ENCODE measurements at regions not wholly inside any gene's neighbourhood (a gene's known extent, or its start where the extent isn't known, plus 50 kb on each side); places are given as distances from the start of the nearest gene placed in this dataset.

DNA sequence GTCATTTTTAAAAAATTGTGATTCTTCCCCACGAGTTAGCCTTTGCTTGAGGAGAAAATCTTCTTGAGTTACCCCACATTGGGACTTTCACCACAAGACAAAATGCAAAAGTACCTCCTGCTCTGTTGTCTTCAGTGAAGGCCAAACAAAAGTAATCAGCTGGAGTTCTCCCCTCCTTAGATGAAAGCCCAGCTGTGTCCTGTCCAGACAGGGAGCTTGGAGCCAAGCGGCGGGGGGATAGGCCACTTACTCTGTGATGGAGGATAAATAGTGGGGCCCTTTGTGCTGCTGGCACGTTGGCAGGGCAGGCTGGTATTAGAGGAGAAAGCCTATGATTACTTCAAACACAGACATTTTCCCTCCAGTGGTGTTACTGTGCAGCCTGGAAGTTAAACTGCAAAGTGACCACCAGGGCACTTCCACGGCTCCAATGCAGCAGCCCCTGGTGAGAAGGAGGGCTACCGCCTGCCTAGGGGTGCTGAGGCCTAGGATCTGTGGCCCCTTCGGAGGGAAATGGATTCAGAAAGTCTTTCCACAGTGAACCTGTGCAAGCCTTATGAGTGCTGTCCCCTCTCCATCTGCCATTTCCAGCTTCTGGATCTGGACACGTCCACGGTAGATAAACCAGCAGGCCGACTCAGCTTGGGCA lies 155.0 kb downstream of the TMEM167A start:
- CTCF ChIA-PET (ENCODE audit: low intra/inter-chr PET ratio, low total read pairs), result no interaction called here
- 43% methylated on average over 10 of the region's 10 CpGs for WGBS (ENCODE audit: low lambda C conversion rate)
- Histone ChIP-seq H3K9ac (ENCODE audit: insufficient read depth, low read depth, low read length) (no peak overlapping the region), H3K27me3 (ENCODE audit: control insufficient read depth in 1 of 2, insufficient read depth in 2 of 2, low read length in 2 of 2) (peaks cover 0 to 2% of the 10 kb centered on the region in 2 experiments; a peak in 2 of 5 replicates), H2AFZ (ENCODE audit: low read length) (no peak overlapping the region), H4K20me1 (ENCODE audit: insufficient read depth, low read length) (no peaks in the 10 kb centered on the region), H3K9me3 (ENCODE audit: low read length) (no peaks in the 10 kb centered on the region), H3K79me2 (ENCODE audit: insufficient read depth, low read length) (no peaks in the 10 kb centered on the region), H3K36me3 (replicated peaks in 1 of 2; ENCODE audit: control insufficient read depth in 1 of 2, insufficient read depth in 2 of 2, low read length in 2 of 2) (no peaks in the 10 kb centered on the region), H3K4me3 (replicated peaks in 1 of 3; ENCODE audit: insufficient read depth in 1 of 3, low read depth in 2 of 3, low read length in 3 of 3) (no peak overlapping the region), H3K4me1 (ENCODE audit: insufficient read depth, low read length) (peaks cover 16% of the 10 kb centered on the region), H3K4me2 (ENCODE audit: low read depth, low read length) (no peak overlapping the region), H3K27ac (ENCODE audit: extremely low read length, insufficient read depth, low read length) (no peak overlapping the region)
- intact Hi-C loops (cut with micrococcal nuclease; ENCODE audit: unreplicated experiment) (no loop called here), in situ Hi-C loops (cut with HindIII; ENCODE audit: extremely low pct_ligation_motif_present, low pct_unique_long_range_greater_than_20kb) (no loop called here)
- no peak for FAIRE-seq
- DNase-seq (ENCODE audit: low spot score), result no peak
- peak; percentile 66 for ATAC-seq
- POLR2A ChIA-PET, result no interaction called here
- BruUV-seq (replicated peaks), result no TSS peak
- TF ChIP-seq ZSCAN20 (CRISPR knock-in tag; IDR thresholded peaks at IDR 0.05; ENCODE audit: borderline replicate concordance) (no peak), ZNF674 (CRISPR knock-in tag; IDR thresholded peaks at IDR 0.05; ENCODE audit: low read depth) (no peak), ZBTB3 (CRISPR knock-in tag; IDR thresholded peaks at IDR 0.05; ENCODE audit: borderline replicate concordance, low read depth) (no peak), MTA1 (CRISPR knock-in tag; IDR thresholded peaks at IDR 0.05; ENCODE audit: borderline replicate concordance) (no peak), PITX1 (CRISPR knock-in tag; IDR thresholded peaks at IDR 0.05) (no peak), RFX3 (CRISPR knock-in tag; IDR thresholded peaks at IDR 0.05) (no peak), ZNF230 (CRISPR knock-in tag; IDR thresholded peaks at IDR 0.05) (no peak), SRSF1 (optimal IDR thresholded peaks at IDR 0.05; ENCODE audit: low read depth, low read length) (no peak), NR2F2 (IDR thresholded peaks at IDR 0.05; ENCODE audit: borderline replicate concordance, low read depth) (no peak), PHF8 (CRISPR knock-in tag; IDR thresholded peaks at IDR 0.05) (no peak), ZNF30 (CRISPR knock-in tag; IDR thresholded peaks at IDR 0.05) (no peak)

All from HepG2 (cell line).